ENCODE measurements at regions not wholly inside any gene's neighbourhood (a gene's known extent, or its start where the extent isn't known, plus 50 kb on each side); places are given as distances from the start of the nearest gene placed in this dataset.

GRCh38 chr13:42373048-42373812 lies 101.3 kb downstream of the AKAP11 start:
- no peaks in the 10 kb centered on the region for H3F3A ChIP-seq (ENCODE audit: control insufficient read depth, insufficient read depth)
- H3K9me3 ChIP-seq (ENCODE audit: control insufficient read depth, insufficient read depth, low read length), result no peaks in the 10 kb centered on the region
- H3K4me2 ChIP-seq (ENCODE audit: low read length), result no peak overlapping the region
- H3K36me3 ChIP-seq (ENCODE audit: control insufficient read depth, low read length), result no peaks in the 10 kb centered on the region
- no peak for TF ChIP-seq EZH2phosphoT487 (IDR thresholded peaks at IDR 0.05; ENCODE audit: borderline replicate concordance, low read length)
- H3K4me3 ChIP-seq (ENCODE audit: low read length), result no peak overlapping the region
- H3K27ac ChIP-seq (ENCODE audit: low read depth, low read length), result no peak overlapping the region
- no peaks in the 10 kb centered on the region for H3K9me2 ChIP-seq (replicated peaks; ENCODE audit: control insufficient read depth, low read length)
- no peaks in the 10 kb centered on the region for H4K20me1 ChIP-seq (ENCODE audit: control insufficient read depth, insufficient read depth, low read depth, low read length)
- peaks cover 14% of the 10 kb centered on the region for H3K27me3 ChIP-seq (ENCODE audit: control insufficient read depth, low read length)
- peaks cover 12% of the 10 kb centered on the region for H3K4me1 ChIP-seq (ENCODE audit: control insufficient read depth, low read length)
- H3K79me2 ChIP-seq (ENCODE audit: control insufficient read depth, low read length), result no peaks in the 10 kb centered on the region

GRCh38 chr13:42375663-42376062 lies 103.7 kb downstream of the AKAP11 start:
- H3K4me2 ChIP-seq (ENCODE audit: low read length), result no peak overlapping the region
- TF ChIP-seq EZH2phosphoT487 (IDR thresholded peaks at IDR 0.05; ENCODE audit: borderline replicate concordance, low read length) (no peak), CTCF (IDR thresholded peaks at IDR 0.05; ENCODE audit: low read depth, low read length, poor library complexity, severe bottlenecking) (no peak)

GRCh38 chr13:42377640-42378382 lies 105.9 kb downstream of the AKAP11 start:
- H3K27me3 ChIP-seq (ENCODE audit: control insufficient read depth, low read length), result peaks cover 24% of the 10 kb centered on the region
- H3K4me3 ChIP-seq (ENCODE audit: low read length), result no peak overlapping the region
- H3K4me2 ChIP-seq (ENCODE audit: low read length), result peak overlapping the region; percentile 38
- no peaks in the 10 kb centered on the region for H3K9me2 ChIP-seq (replicated peaks; ENCODE audit: control insufficient read depth, low read length)
- peaks cover 10% of the 10 kb centered on the region for H3K9me3 ChIP-seq (ENCODE audit: control insufficient read depth, insufficient read depth, low read length)
- no peak overlapping the region for H3K27ac ChIP-seq (ENCODE audit: low read depth, low read length)
- no peaks in the 10 kb centered on the region for H3K36me3 ChIP-seq (ENCODE audit: control insufficient read depth, low read length)
- H3K79me2 ChIP-seq (ENCODE audit: control insufficient read depth, low read length), result no peaks in the 10 kb centered on the region
- H3F3A ChIP-seq (ENCODE audit: control insufficient read depth, insufficient read depth), result no peaks in the 10 kb centered on the region
- no peaks in the 10 kb centered on the region for H4K20me1 ChIP-seq (ENCODE audit: control insufficient read depth, insufficient read depth, low read depth, low read length)
- no peak for TF ChIP-seq CTCF (IDR thresholded peaks at IDR 0.05; ENCODE audit: low read depth, low read length, poor library complexity, severe bottlenecking)
- TF ChIP-seq EZH2phosphoT487 (IDR thresholded peaks at IDR 0.05; ENCODE audit: borderline replicate concordance, low read length), result no peak
- H3K4me1 ChIP-seq (ENCODE audit: control insufficient read depth, low read length), result peaks cover 22% of the 10 kb centered on the region

More at GRCh38 chr13:42375663-42376062, 103.7 kb downstream of the AKAP11 start:
- H3F3A ChIP-seq (ENCODE audit: control insufficient read depth, insufficient read depth), result no peaks in the 10 kb centered on the region
- no peaks in the 10 kb centered on the region for H3K79me2 ChIP-seq (ENCODE audit: control insufficient read depth, low read length)
- H3K27ac ChIP-seq (ENCODE audit: low read depth, low read length), result no peak overlapping the region
- peaks cover 20% of the 10 kb centered on the region for H3K4me1 ChIP-seq (ENCODE audit: control insufficient read depth, low read length)
- no peak overlapping the region for H3K4me3 ChIP-seq (ENCODE audit: low read length)
- H3K9me3 ChIP-seq (ENCODE audit: control insufficient read depth, insufficient read depth, low read length), result no peaks in the 10 kb centered on the region
- H3K27me3 ChIP-seq (ENCODE audit: control insufficient read depth, low read length), result peaks cover 24% of the 10 kb centered on the region
- no peaks in the 10 kb centered on the region for H3K36me3 ChIP-seq (ENCODE audit: control insufficient read depth, low read length)
- H3K9me2 ChIP-seq (replicated peaks; ENCODE audit: control insufficient read depth, low read length), result no peaks in the 10 kb centered on the region
- no peaks in the 10 kb centered on the region for H4K20me1 ChIP-seq (ENCODE audit: control insufficient read depth, insufficient read depth, low read depth, low read length)

- H3K4me2 ChIP-seq (ENCODE audit: low read length), result peak overlapping the region; percentile 38
- no peaks in the 10 kb centered on the region for H3K79me2 ChIP-seq (ENCODE audit: control insufficient read depth, low read length)
Measured at GRCh38 chr13:42378383-42378780, 106.4 kb downstream of the AKAP11 start.

More at GRCh38 chr13:42378383-42378780, 106.4 kb downstream of the AKAP11 start:
- H3K4me1 ChIP-seq (ENCODE audit: control insufficient read depth, low read length), result peaks cover 22% of the 10 kb centered on the region
- TF ChIP-seq EZH2phosphoT487 (IDR thresholded peaks at IDR 0.05; ENCODE audit: borderline replicate concordance, low read length) (no peak), CTCF (IDR thresholded peaks at IDR 0.05; ENCODE audit: low read depth, low read length, poor library complexity, severe bottlenecking) (no peak)
- H3K9me3 ChIP-seq (ENCODE audit: control insufficient read depth, insufficient read depth, low read length), result peaks cover 10% of the 10 kb centered on the region
- peaks cover 24% of the 10 kb centered on the region for H3K27me3 ChIP-seq (ENCODE audit: control insufficient read depth, low read length)
- H4K20me1 ChIP-seq (ENCODE audit: control insufficient read depth, insufficient read depth, low read depth, low read length), result no peaks in the 10 kb centered on the region
- H3K36me3 ChIP-seq (ENCODE audit: control insufficient read depth, low read length), result no peaks in the 10 kb centered on the region
- no peak overlapping the region for H3K27ac ChIP-seq (ENCODE audit: low read depth, low read length)
- H3K4me3 ChIP-seq (ENCODE audit: low read length), result no peak overlapping the region
- no peaks in the 10 kb centered on the region for H3K9me2 ChIP-seq (replicated peaks; ENCODE audit: control insufficient read depth, low read length)
- no peaks in the 10 kb centered on the region for H3F3A ChIP-seq (ENCODE audit: control insufficient read depth, insufficient read depth)
